HEK293T (cell line): ENCODE measurements at regions not wholly inside any gene's neighbourhood (a gene's known extent, or its start where the extent isn't known, plus 50 kb on each side); places are given as distances from the start of the nearest gene placed in this dataset.

ENCODE experiments used
- BHLHE40 ChIP-seq: fragments of 450-650 bp; IDR thresholded peaks from 2 replicates; pipeline ENCODE4 v1.6.1; 2016; ENCODE audit warnings: mild to moderate bottlenecking, moderate library complexity, borderline replicate concordance
- ELF4 ChIP-seq: fragments of 450-650 bp; IDR thresholded peaks from 2 replicates; pipeline ENCODE4 v1.6.1; 2017; ENCODE audit warnings: antibody characterized with exemption
- FOXA1 ChIP-seq: fragments of 450-650 bp; IDR thresholded peaks from 2 replicates; pipeline ENCODE4 v1.6.1; 2016; ENCODE audit warnings: mild to moderate bottlenecking
- FOXM1 ChIP-seq: fragments of 450-650 bp; IDR thresholded peaks from 2 replicates; pipeline ENCODE4 v1.6.1; 2017; ENCODE audit warnings: mild to moderate bottlenecking, borderline replicate concordance
- PKNOX1 ChIP-seq: fragments of 450-650 bp; IDR thresholded peaks from 2 replicates; pipeline ENCODE4 v1.6.1; 2016
- SUZ12 ChIP-seq: fragments of 450-650 bp; IDR thresholded peaks from 2 replicates; pipeline ENCODE4 v1.6.1; 2016; ENCODE audit warnings: mild to moderate bottlenecking

- TF ChIP-seq BHLHE40 (no peak), FOXA1 (no peak), SUZ12 (no peak), FOXM1 (no peak), PKNOX1 (no peak), ELF4 (no peak)
Observed at GRCh38 chrX:144531877-144532276, 648.0 kb downstream of the UBE2NL start.
